ENCODE measurements at regions not wholly inside any gene's neighbourhood (a gene's known extent, or its start where the extent isn't known, plus 50 kb on each side); places are given as distances from the start of the nearest gene placed in this dataset.

DNA sequence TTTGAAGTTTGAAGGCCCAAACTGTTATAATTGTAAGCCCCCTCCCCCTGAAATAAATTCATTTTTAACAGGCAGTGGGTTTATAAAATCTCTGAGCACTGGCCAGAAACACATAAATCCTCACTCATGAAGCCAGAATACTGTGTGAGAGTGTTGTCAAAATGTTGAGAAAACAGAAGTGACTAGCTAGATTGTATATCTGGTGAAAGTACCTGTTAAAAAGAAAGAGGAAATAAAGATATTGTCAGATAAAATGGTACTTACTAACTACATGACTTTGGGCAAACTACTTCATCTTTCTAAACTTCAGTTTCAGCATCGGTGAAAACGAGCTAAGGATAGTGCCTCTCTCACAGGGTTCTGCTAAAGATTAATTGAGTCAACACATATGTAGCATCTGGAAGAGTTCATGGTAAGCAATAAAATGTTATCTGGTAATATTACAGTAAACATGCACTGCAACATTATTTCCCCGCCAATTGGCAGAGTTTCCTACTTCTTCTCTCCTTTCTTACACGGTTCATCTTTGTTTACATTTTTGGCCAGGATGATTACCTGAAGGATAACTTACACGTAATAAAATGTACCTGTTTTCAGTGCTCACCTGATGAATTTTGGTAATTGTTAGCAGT is 202.5 kb upstream of the CHRM2 start:
- dilution Hi-C loops (cut with MboI; ENCODE audit: extremely low pct_ligation_motif_present, low sequenced_read_pairs): no loop called here
- ChIA-PET POLR2A (no interaction called here), CTCF (no interaction called here)
- TF ChIP-seq, protein P1, sequence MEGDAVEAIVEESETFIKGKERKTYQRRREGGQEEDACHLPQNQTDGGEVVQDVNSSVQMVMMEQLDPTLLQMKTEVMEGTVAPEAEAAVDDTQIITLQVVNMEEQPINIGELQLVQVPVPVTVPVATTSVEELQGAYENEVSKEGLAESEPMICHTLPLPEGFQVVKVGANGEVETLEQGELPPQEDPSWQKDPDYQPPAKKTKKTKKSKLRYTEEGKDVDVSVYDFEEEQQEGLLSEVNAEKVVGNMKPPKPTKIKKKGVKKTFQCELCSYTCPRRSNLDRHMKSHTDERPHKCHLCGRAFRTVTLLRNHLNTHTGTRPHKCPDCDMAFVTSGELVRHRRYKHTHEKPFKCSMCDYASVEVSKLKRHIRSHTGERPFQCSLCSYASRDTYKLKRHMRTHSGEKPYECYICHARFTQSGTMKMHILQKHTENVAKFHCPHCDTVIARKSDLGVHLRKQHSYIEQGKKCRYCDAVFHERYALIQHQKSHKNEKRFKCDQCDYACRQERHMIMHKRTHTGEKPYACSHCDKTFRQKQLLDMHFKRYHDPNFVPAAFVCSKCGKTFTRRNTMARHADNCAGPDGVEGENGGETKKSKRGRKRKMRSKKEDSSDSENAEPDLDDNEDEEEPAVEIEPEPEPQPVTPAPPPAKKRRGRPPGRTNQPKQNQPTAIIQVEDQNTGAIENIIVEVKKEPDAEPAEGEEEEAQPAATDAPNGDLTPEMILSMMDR (IDR thresholded peaks at IDR 0.05; ENCODE audit: extremely low read depth in 1 of 2, insufficient read depth in 1 of 2, low read depth in 1 of 2, low read length in 2 of 2): no peak
- no peak for TF ChIP-seq MYC (IDR thresholded peaks at IDR 0.05; ENCODE audit: low read depth, low read length)
- H3K4me2 ChIP-seq (ENCODE audit: insufficient read depth, low read length): no peak overlapping the region
- H3K9me1 ChIP-seq (replicated peaks; ENCODE audit: control insufficient read depth, extremely low read depth, insufficient read depth, low read length): no peaks in the 10 kb centered on the region
- no TSS peak for BruUV-seq (replicated peaks)
- no peak overlapping the region for H3K4me3 ChIP-seq (replicated peaks in 1 of 3; ENCODE audit: insufficient read depth in 1 of 3, low read depth in 1 of 3, low read length in 3 of 3)
- no peak for FAIRE-seq
- H3K9me3 ChIP-seq (replicated peaks; ENCODE audit: control insufficient read depth, insufficient read depth, low read length): no peaks in the 10 kb centered on the region
- no peak overlapping the region for H3K27ac ChIP-seq (ENCODE audit: insufficient read depth, low read depth, low read length)
- H3K4me1 ChIP-seq (ENCODE audit: control insufficient read depth, extremely low read depth, insufficient read depth, low read length): no peaks in the 10 kb centered on the region
- no peak for DNase-seq (ENCODE audit: low read depth, low spot score)
- no peaks in the 10 kb centered on the region for H3K36me3 ChIP-seq (ENCODE audit: control insufficient read depth in 2 of 2, extremely low read depth in 1 of 2, insufficient read depth in 2 of 2, low read length in 2 of 2)
- H4K20me1 ChIP-seq (replicated peaks; ENCODE audit: control insufficient read depth, extremely low read depth, insufficient read depth, low read length): no peaks in the 10 kb centered on the region
- H3K27me3 ChIP-seq (ENCODE audit: control insufficient read depth in 2 of 2, insufficient read depth in 2 of 2, low read length in 2 of 2): no peaks in the 10 kb centered on the region
- H2AFZ ChIP-seq (ENCODE audit: low read depth, low read length): no peak overlapping the region
- no peak overlapping the region for H3K9ac ChIP-seq (replicated peaks; ENCODE audit: extremely low read depth, insufficient read depth, low read length)
- intact Hi-C loops (cut with micrococcal nuclease): no loop called here
- H3K79me2 ChIP-seq (ENCODE audit: control insufficient read depth, insufficient read depth, low read length): no peaks in the 10 kb centered on the region

DNA sequence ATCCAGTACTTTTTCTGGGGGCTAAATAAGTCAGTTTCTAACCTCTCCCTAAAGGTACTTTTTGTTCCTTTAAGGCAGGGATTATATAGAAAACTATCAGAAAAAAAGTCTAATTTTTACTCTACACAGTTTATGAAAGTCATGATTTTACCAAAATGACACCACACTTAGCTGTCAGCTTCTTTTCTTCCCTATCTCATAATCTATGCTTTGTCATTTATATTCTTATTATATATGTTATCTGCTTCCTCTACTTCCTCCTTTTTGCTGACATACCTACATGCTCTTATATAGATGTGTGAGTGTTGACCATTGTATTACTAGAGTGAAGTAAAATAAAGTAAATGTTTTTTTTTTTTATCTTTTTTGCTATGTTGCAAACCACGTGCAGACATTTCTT is 203.9 kb upstream of the CHRM2 start:
- intact Hi-C loops (cut with micrococcal nuclease) (no loop called here), dilution Hi-C loops (cut with MboI; ENCODE audit: extremely low pct_ligation_motif_present, low sequenced_read_pairs) (no loop called here)
- Histone ChIP-seq H3K4me1 (ENCODE audit: control insufficient read depth, extremely low read depth, insufficient read depth, low read length) (no peaks in the 10 kb centered on the region), H3K27me3 (ENCODE audit: control insufficient read depth in 2 of 2, insufficient read depth in 2 of 2, low read length in 2 of 2) (no peaks in the 10 kb centered on the region), H3K9me3 (replicated peaks; ENCODE audit: control insufficient read depth, insufficient read depth, low read length) (no peaks in the 10 kb centered on the region), H3K79me2 (ENCODE audit: control insufficient read depth, insufficient read depth, low read length) (no peaks in the 10 kb centered on the region), H3K9me1 (replicated peaks; ENCODE audit: control insufficient read depth, extremely low read depth, insufficient read depth, low read length) (no peaks in the 10 kb centered on the region), H3K4me3 (replicated peaks in 1 of 3; ENCODE audit: insufficient read depth in 1 of 3, low read depth in 1 of 3, low read length in 3 of 3) (no peak overlapping the region), H3K36me3 (ENCODE audit: control insufficient read depth in 2 of 2, extremely low read depth in 1 of 2, insufficient read depth in 2 of 2, low read length in 2 of 2) (no peaks in the 10 kb centered on the region), H3K9ac (replicated peaks; ENCODE audit: extremely low read depth, insufficient read depth, low read length) (no peak overlapping the region), H3K27ac (ENCODE audit: insufficient read depth, low read depth, low read length) (no peak overlapping the region), H4K20me1 (replicated peaks; ENCODE audit: control insufficient read depth, extremely low read depth, insufficient read depth, low read length) (no peaks in the 10 kb centered on the region), H2AFZ (ENCODE audit: low read depth, low read length) (no peak overlapping the region), H3K4me2 (ENCODE audit: insufficient read depth, low read length) (no peak overlapping the region)
- ChIA-PET POLR2A (no interaction called here), CTCF (no interaction called here)
- FAIRE-seq (no peak), DNase-seq (ENCODE audit: low read depth, low spot score) (no peak)
- no TSS peak for BruUV-seq (replicated peaks)
- TF ChIP-seq GATA2 (IDR thresholded peaks at IDR 0.05; ENCODE audit: insufficient read depth, insufficient read length, low read depth, low read length) (no peak), POLR2AphosphoS5 (IDR thresholded peaks at IDR 0.05; ENCODE audit: insufficient read depth, low read depth, low read length) (no peak), FOS (IDR thresholded peaks at IDR 0.05; ENCODE audit: borderline replicate concordance, insufficient read depth, low read length) (no peak), MYC (IDR thresholded peaks at IDR 0.05; ENCODE audit: low read depth, low read length) (no peak), POLR2A (IDR thresholded peaks at IDR 0.05; ENCODE audit: low read depth, low read length) (no peak), EZH2 (IDR thresholded peaks at IDR 0.05; ENCODE audit: borderline replicate concordance, low read depth, low read length, severe bottlenecking) (no peak), JUN (IDR thresholded peaks at IDR 0.05; ENCODE audit: borderline replicate concordance, insufficient read depth, insufficient read length, low read depth) (no peak)
- TF ChIP-seq, protein P1 (IDR thresholded peaks at IDR 0.05; ENCODE audit: extremely low read depth in 1 of 2, insufficient read depth in 1 of 2, low read depth in 1 of 2, low read length in 2 of 2): no peak
- TF ChIP-seq, protein P2, sequence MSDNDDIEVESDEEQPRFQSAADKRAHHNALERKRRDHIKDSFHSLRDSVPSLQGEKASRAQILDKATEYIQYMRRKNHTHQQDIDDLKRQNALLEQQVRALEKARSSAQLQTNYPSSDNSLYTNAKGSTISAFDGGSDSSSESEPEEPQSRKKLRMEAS (IDR thresholded peaks at IDR 0.05; ENCODE audit: insufficient read depth, insufficient read length): no peak

Data from endothelial cell of umbilical vein (primary cell).